GM13977 (cell line): ENCODE measurements at regions not wholly inside any gene's neighbourhood (a gene's known extent, or its start where the extent isn't known, plus 50 kb on each side); places are given as distances from the start of the nearest gene placed in this dataset.

Source experiments
- DNase-seq: peaks from one replicate; pipeline ENCODE4 v3.0.0; 2012; ENCODE audit warnings: low spot score
- CTCF ChIP-seq: IDR thresholded peaks from 2 replicates; pipeline ENCODE4 v1.5.1; 2012; ENCODE audit warnings: mild to moderate bottlenecking, control low read depth; ENCODE audit not compliant: insufficient read depth; ENCODE audit errors: extremely low read depth, missing control alignments
- in situ Hi-C: fragments of 300-500 bp; cut with MboI; formaldehyde crosslinking; loops from one replicate; pipeline ENCODE4 v1.12.0; 2022; ENCODE audit warnings: low sequenced_read_pairs, low pct_unique_long_range_greater_than_20kb, mixed read lengths, inconsistent platforms; ENCODE audit not compliant: unreplicated experiment

- DNase-seq, result no peak
- TF ChIP-seq CTCF, result no peak
- in situ Hi-C loops, result no loop called here
These were observed 90.5 kb upstream of the ASIC2 start for GRCh38 chr17:33383488-33384023.

- TF ChIP-seq CTCF, result no peak
- in situ Hi-C loops, result no loop called here
- DNase-seq, result no peak
These were observed 92.0 kb upstream of the ASIC2 start for GRCh38 chr17:33385133-33385532.

- DNase-seq, result no peak
- in situ Hi-C loops, result no loop called here
- no peak for TF ChIP-seq CTCF
These were observed 92.6 kb upstream of the ASIC2 start for GRCh38 chr17:33385713-33386112.

GRCh38 chr17:33387406-33387805 lies 94.3 kb upstream of the ASIC2 start:
- no peak for TF ChIP-seq CTCF
- DNase-seq, result no peak
- in situ Hi-C loops, result no loop called here

DNA sequence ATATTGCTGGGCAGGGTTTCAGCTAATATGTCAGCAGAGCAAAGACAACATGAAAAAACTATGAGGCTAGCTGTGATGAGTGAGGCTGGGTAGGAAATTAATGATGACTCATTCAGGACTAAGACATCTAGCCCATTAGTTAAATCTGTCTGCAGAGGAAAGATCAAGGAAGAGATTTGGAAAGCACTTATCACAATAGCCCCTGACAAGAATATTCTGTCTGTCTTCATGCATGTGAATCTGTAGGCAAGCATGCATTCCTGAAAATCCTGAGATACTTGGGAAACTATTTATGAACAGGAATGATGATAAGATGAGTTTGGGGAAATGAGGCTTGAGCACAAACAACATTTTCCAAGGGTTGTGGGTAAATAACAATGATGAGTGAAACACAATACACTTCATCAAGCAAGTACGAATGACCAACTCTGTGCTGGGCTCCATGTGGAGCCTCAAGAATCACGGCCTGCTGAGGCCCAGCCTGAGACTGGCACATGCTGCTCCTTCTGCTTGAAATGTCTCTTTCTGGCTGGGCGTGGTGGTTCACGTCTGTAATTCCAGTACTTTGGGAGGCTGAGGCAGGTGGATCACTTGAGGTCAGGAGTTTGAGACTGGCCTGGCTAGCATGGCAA lies 96.5 kb upstream of the ASIC2 start:
- in situ Hi-C loops, result no loop called here
- no peak for DNase-seq
- no peak for TF ChIP-seq CTCF

- no peak for DNase-seq
- TF ChIP-seq CTCF, result no peak
- in situ Hi-C loops, result no loop called here
These were observed 97.5 kb upstream of the ASIC2 start for GRCh38 chr17:33390479-33391176.
